ENCODE measurements at regions not wholly inside any gene's neighbourhood (a gene's known extent, or its start where the extent isn't known, plus 50 kb on each side); places are given as distances from the start of the nearest gene placed in this dataset.

- no peak overlapping the region for H3K27ac ChIP-seq (ENCODE audit: low read depth in 1 of 2, low read length in 2 of 2)
- H3K9me3 ChIP-seq (replicated peaks in 1 of 2; ENCODE audit: control insufficient read depth in 1 of 2, insufficient read depth in 1 of 2, low read length in 2 of 2) = no peaks in the 10 kb centered on the region
- H4K20me1 ChIP-seq (ENCODE audit: insufficient read depth, low read length) = no peaks in the 10 kb centered on the region
- no peaks in the 10 kb centered on the region for H3K79me2 ChIP-seq (ENCODE audit: insufficient read depth, low read length)
- H3K4me3 Mint-ChIP-seq = no peak overlapping the region
- intact Hi-C loops (cut with micrococcal nuclease) = no loop called here
- TF ChIP-seq CTCF (IDR thresholded peaks at IDR 0.05) = no peak
- no peak for DNase-seq
- H3K36me3 ChIP-seq (replicated peaks in 1 of 2; ENCODE audit: control insufficient read depth in 1 of 2, insufficient read depth in 2 of 2, low read length in 2 of 2) = no peaks in the 10 kb centered on the region
- H3K36me3 Mint-ChIP-seq = no peaks in the 10 kb centered on the region
- peaks cover 0 to 2% (median 0%) of the 10 kb centered on the region in 3 donors for H3K27me3 Mint-ChIP-seq (ENCODE audit: low read depth in 3 of 3)
- no peak overlapping the region for H3K27ac Mint-ChIP-seq
- no peaks in the 10 kb centered on the region for H3K27me3 ChIP-seq (ENCODE audit: control insufficient read depth in 2 of 2, insufficient read depth in 2 of 2, low read length in 2 of 2)
- no peak overlapping the region for H3K9ac ChIP-seq (ENCODE audit: insufficient read depth, low read length, poor library complexity, severe bottlenecking)
- H3K9me3 Mint-ChIP-seq = peaks cover 0 to 3% (median 0%) of the 10 kb centered on the region in 7 donors
- no peak overlapping the region for H3K4me2 ChIP-seq (replicated peaks; ENCODE audit: extremely low read depth, low read length, poor library complexity, severe bottlenecking)
- H2AFZ ChIP-seq (ENCODE audit: insufficient read depth, low read depth, low read length, poor library complexity, severe bottlenecking) = no peak overlapping the region
- H3K4me1 ChIP-seq (ENCODE audit: control insufficient read depth in 1 of 2, insufficient read depth in 2 of 2, low read length in 2 of 2) = no peaks in the 10 kb centered on the region
- no peaks in the 10 kb centered on the region for H3K4me1 Mint-ChIP-seq
- no peak overlapping the region for H3K4me3 ChIP-seq (replicated peaks in 1 of 3; ENCODE audit: low read depth in 2 of 3, low read length in 3 of 3)
- no CpG with 5 or more reads among the region's 5 CpGs for WGBS (ENCODE audit: insufficient coverage)
These were observed 633.0 kb upstream of the FAM241A start for GRCh38 chr4:111512081-111512783.

DNA sequence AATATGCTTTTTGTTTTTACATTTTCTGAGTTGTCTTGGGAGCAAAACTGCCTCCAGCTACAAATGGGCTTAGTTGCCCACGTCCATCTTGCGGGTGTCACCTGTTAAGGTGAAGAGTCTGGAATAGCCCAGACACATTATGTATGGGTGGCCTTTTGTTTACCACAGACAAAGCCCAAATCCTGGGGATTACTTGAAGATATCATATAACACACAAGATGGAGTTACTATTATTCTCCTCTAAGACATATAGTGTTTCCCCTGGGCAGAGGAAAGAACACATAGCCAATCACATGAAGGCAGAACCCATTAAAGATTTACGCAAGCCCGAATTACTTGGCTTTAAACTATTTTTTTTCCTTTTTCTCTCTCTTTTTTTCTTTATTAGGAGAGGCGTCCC, 625.6 kb upstream of the FAM241A start:
- Mint-ChIP-seq H3K4me3 (no peak overlapping the region), H3K36me3 (no peaks in the 10 kb centered on the region), H3K27me3 (ENCODE audit: low read depth in 3 of 3) (no peaks in the 10 kb centered on the region), H3K9me3 (peaks cover 0 to 3% (median 0%) of the 10 kb centered on the region in 7 donors), H3K27ac (no peak overlapping the region), H3K4me1 (no peaks in the 10 kb centered on the region)
- Histone ChIP-seq H3K27me3 (ENCODE audit: control insufficient read depth in 2 of 2, insufficient read depth in 2 of 2, low read length in 2 of 2) (no peaks in the 10 kb centered on the region), H3K27ac (ENCODE audit: low read depth in 1 of 2, low read length in 2 of 2) (no peak overlapping the region), H3K36me3 (replicated peaks in 1 of 2; ENCODE audit: control insufficient read depth in 1 of 2, insufficient read depth in 2 of 2, low read length in 2 of 2) (no peaks in the 10 kb centered on the region), H4K20me1 (ENCODE audit: insufficient read depth, low read length) (no peaks in the 10 kb centered on the region), H2AFZ (ENCODE audit: insufficient read depth, low read depth, low read length, poor library complexity, severe bottlenecking) (no peak overlapping the region), H3K4me2 (replicated peaks; ENCODE audit: extremely low read depth, low read length, poor library complexity, severe bottlenecking) (no peak overlapping the region), H3K4me1 (ENCODE audit: control insufficient read depth in 1 of 2, insufficient read depth in 2 of 2, low read length in 2 of 2) (no peaks in the 10 kb centered on the region), H3K9ac (ENCODE audit: insufficient read depth, low read length, poor library complexity, severe bottlenecking) (no peak overlapping the region), H3K9me3 (replicated peaks in 1 of 2; ENCODE audit: control insufficient read depth in 1 of 2, insufficient read depth in 1 of 2, low read length in 2 of 2) (no peaks in the 10 kb centered on the region), H3K4me3 (replicated peaks in 1 of 3; ENCODE audit: low read depth in 2 of 3, low read length in 3 of 3) (no peak overlapping the region), H3K79me2 (ENCODE audit: insufficient read depth, low read length) (no peaks in the 10 kb centered on the region)
- no CpG with 5 or more reads among the region's 5 CpGs for WGBS (ENCODE audit: insufficient coverage)
- no peak for DNase-seq
- no peak for TF ChIP-seq CTCF (IDR thresholded peaks at IDR 0.05)
- intact Hi-C loops (cut with micrococcal nuclease) = no loop called here

Data from CD14-positive monocyte (primary cell).